SK-N-SH treated with all-trans-retinoic acid at 6 μM for 48 hours (cell line): ENCODE measurements at regions not wholly inside any gene's neighbourhood (a gene's known extent, or its start where the extent isn't known, plus 50 kb on each side); places are given as distances from the start of the nearest gene placed in this dataset.

Experiments
- ATAC-seq: fragments of 200-7000 bp; cut with Tn5 transposase; 3 replicates; pipeline ENCODE4 v1.9.1; 2020; ENCODE audit warnings: mild to moderate bottlenecking, moderate library complexity
- ARNTL ChIP-seq: fragments of 450-650 bp; formaldehyde crosslinking; IDR thresholded peaks from 2 replicates; pipeline ENCODE4 v1.5.0; 2020; ENCODE audit warnings: low read depth, mild to moderate bottlenecking, moderate library complexity, borderline replicate concordance
- BACH2 ChIP-seq: fragments of 250-450 bp; sonication (Bioruptor Pico); IDR thresholded peaks from 2 replicates; pipeline ENCODE4 v1.9.0; 2021; ENCODE audit warnings: mild to moderate bottlenecking, borderline replicate concordance
- CSDC2 ChIP-seq: fragments of 250-450 bp; sonication (Bioruptor Pico); IDR thresholded peaks from 2 replicates; pipeline ENCODE4 v1.5.0; 2020; ENCODE audit warnings: mild to moderate bottlenecking, moderate library complexity
- ESRRG ChIP-seq: fragments of 250-450 bp; sonication (Bioruptor Pico); IDR thresholded peaks from 2 replicates; pipeline ENCODE4 v1.6.1; 2021; ENCODE audit warnings: mild to moderate bottlenecking
- GLIS3 ChIP-seq: fragments of 250-450 bp; sonication (Bioruptor Pico); IDR thresholded peaks from 2 replicates; pipeline ENCODE4 v1.5.0; 2020; ENCODE audit warnings: mild to moderate bottlenecking, moderate library complexity
- ISL1 ChIP-seq: fragments of 250-450 bp; sonication (Bioruptor Pico); IDR thresholded peaks from 2 replicates; pipeline ENCODE4 v2.1.2; 2022; ENCODE audit warnings: mild to moderate bottlenecking, moderate library complexity
- OSR1 ChIP-seq: fragments of 250-450 bp; sonication (Bioruptor Pico); IDR thresholded peaks from 2 replicates; pipeline ENCODE4 v1.8.0; 2022; ENCODE audit warnings: moderate library complexity, mild to moderate bottlenecking, inconsistent platforms
- PPARA ChIP-seq: fragments of 250-450 bp; sonication (Bioruptor Pico); IDR thresholded peaks from 2 replicates; pipeline ENCODE4 v1.5.0; 2020; ENCODE audit warnings: mild to moderate bottlenecking, borderline replicate concordance
- RARB ChIP-seq: fragments of 250-450 bp; sonication (Bioruptor Pico); IDR thresholded peaks from 2 replicates; pipeline ENCODE4 v1.8.0; 2021; ENCODE audit warnings: mild to moderate bottlenecking, moderate library complexity
- TCF4 ChIP-seq: fragments of 250-450 bp; sonication (Bioruptor Pico); IDR thresholded peaks from 2 replicates; pipeline ENCODE4 v1.8.0; 2021; ENCODE audit warnings: mild to moderate bottlenecking, moderate library complexity, borderline replicate concordance
- TOX ChIP-seq: fragments of 250-450 bp; sonication (Bioruptor Pico); IDR thresholded peaks from 2 replicates; pipeline ENCODE4 v1.8.0; 2021; ENCODE audit warnings: mild to moderate bottlenecking, moderate library complexity, borderline replicate concordance
- ZC3H10 ChIP-seq: fragments of 250-450 bp; sonication (Bioruptor Pico); IDR thresholded peaks from 2 replicates; pipeline ENCODE4 v1.5.1; 2021; ENCODE audit warnings: mild to moderate bottlenecking, moderate library complexity
- ZFP30 ChIP-seq: fragments of 450-650 bp; formaldehyde crosslinking; IDR thresholded peaks from 2 replicates; pipeline ENCODE4 v1.5.0; 2022; ENCODE audit warnings: mild to moderate bottlenecking, moderate library complexity
- ZNF565 ChIP-seq: fragments of 450-650 bp; formaldehyde crosslinking; conservative IDR thresholded peaks from 2 replicates; pipeline ENCODE4 v1.5.0; 2020; ENCODE audit warnings: low read depth, mild to moderate bottlenecking, moderate library complexity
- ZNF70 ChIP-seq: fragments of 450-650 bp; formaldehyde crosslinking; IDR thresholded peaks from 2 replicates; pipeline ENCODE4 v1.5.0; 2020; ENCODE audit warnings: mild to moderate bottlenecking, moderate library complexity
- ZNF8 ChIP-seq: fragments of 450-650 bp; formaldehyde crosslinking; IDR thresholded peaks from 2 replicates; pipeline ENCODE4 v1.5.0; 2020; ENCODE audit warnings: mild to moderate bottlenecking, moderate library complexity
- TF ChIP-seq, protein P1 (sequence below): fragments of 250-450 bp; sonication (Bioruptor Pico); IDR thresholded peaks from 2 replicates; pipeline ENCODE4 v1.8.0; 2020; ENCODE audit warnings: mild to moderate bottlenecking, moderate library complexity, borderline replicate concordance
- TF ChIP-seq, protein P2 (sequence below): fragments of 250-450 bp; sonication (Bioruptor Pico); IDR thresholded peaks from 2 replicates; pipeline ENCODE4 v1.8.0; 2021; ENCODE audit warnings: low read depth, mild to moderate bottlenecking, moderate library complexity, borderline replicate concordance
- TF ChIP-seq, protein P3 (sequence below): fragments of 250-450 bp; sonication (Bioruptor Pico); IDR thresholded peaks from 2 replicates; pipeline ENCODE4 v1.5.1; 2020; ENCODE audit warnings: low read depth, mild to moderate bottlenecking, moderate library complexity
- TF ChIP-seq, protein P4 (sequence below): fragments of 250-450 bp; sonication (Bioruptor Pico); IDR thresholded peaks from 2 replicates; pipeline ENCODE4 v1.5.0; 2020; ENCODE audit warnings: mild to moderate bottlenecking, moderate library complexity
- TF ChIP-seq, protein P5 (sequence below): fragments of 250-450 bp; sonication (Bioruptor Pico); IDR thresholded peaks from 2 replicates; pipeline ENCODE4 v1.5.1; 2021; ENCODE audit warnings: mild to moderate bottlenecking, moderate library complexity

DNA sequence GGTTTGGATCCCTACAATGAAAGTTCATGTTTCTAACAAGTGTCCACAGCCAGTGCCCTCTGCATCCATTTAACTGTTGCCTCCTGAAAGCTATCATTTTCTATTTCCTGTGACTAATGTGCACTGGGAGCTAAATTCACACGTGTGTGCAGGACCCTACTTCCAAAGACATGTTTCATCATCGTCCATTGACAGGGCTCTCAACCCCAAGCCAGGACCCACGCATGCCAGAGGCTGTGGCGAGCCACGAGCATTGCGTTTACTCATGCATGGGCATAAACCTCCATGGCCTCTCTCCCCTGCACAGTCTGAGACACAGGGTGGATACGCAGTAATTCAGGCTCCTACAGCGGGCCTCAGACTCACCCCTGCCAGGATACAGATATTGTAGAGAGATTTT lies 153.2 kb downstream of the MAFB start:
- TF ChIP-seq RARB (CRISPR knock-in tag) (no peak), GLIS3 (CRISPR knock-in tag) (no peak), ESRRG (no peak), ZC3H10 (CRISPR knock-in tag) (no peak), ZNF70 (CRISPR knock-in tag) (no peak), ZFP30 (CRISPR knock-in tag) (no peak), TCF4 (CRISPR knock-in tag) (no peak), CSDC2 (CRISPR knock-in tag) (no peak), ISL1 (no peak), ZNF565 (no peak), PPARA (CRISPR knock-in tag) (no peak), OSR1 (CRISPR knock-in tag) (no peak)
- TF ChIP-seq, protein P1, sequence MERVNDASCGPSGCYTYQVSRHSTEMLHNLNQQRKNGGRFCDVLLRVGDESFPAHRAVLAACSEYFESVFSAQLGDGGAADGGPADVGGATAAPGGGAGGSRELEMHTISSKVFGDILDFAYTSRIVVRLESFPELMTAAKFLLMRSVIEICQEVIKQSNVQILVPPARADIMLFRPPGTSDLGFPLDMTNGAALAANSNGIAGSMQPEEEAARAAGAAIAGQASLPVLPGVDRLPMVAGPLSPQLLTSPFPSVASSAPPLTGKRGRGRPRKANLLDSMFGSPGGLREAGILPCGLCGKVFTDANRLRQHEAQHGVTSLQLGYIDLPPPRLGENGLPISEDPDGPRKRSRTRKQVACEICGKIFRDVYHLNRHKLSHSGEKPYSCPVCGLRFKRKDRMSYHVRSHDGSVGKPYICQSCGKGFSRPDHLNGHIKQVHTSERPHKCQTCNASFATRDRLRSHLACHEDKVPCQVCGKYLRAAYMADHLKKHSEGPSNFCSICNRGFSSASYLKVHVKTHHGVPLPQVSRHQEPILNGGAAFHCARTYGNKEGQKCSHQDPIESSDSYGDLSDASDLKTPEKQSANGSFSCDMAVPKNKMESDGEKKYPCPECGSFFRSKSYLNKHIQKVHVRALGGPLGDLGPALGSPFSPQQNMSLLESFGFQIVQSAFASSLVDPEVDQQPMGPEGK, result no peak
- TF ChIP-seq, protein P2, sequence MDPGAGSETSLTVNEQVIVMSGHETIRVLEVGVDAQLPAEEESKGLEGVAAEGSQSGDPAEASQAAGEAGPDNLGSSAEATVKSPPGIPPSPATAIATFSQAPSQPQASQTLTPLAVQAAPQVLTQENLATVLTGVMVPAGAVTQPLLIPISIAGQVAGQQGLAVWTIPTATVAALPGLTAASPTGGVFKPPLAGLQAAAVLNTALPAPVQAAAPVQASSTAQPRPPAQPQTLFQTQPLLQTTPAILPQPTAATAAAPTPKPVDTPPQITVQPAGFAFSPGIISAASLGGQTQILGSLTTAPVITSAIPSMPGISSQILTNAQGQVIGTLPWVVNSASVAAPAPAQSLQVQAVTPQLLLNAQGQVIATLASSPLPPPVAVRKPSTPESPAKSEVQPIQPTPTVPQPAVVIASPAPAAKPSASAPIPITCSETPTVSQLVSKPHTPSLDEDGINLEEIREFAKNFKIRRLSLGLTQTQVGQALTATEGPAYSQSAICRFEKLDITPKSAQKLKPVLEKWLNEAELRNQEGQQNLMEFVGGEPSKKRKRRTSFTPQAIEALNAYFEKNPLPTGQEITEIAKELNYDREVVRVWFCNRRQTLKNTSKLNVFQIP, result no peak
- TF ChIP-seq, protein P3, sequence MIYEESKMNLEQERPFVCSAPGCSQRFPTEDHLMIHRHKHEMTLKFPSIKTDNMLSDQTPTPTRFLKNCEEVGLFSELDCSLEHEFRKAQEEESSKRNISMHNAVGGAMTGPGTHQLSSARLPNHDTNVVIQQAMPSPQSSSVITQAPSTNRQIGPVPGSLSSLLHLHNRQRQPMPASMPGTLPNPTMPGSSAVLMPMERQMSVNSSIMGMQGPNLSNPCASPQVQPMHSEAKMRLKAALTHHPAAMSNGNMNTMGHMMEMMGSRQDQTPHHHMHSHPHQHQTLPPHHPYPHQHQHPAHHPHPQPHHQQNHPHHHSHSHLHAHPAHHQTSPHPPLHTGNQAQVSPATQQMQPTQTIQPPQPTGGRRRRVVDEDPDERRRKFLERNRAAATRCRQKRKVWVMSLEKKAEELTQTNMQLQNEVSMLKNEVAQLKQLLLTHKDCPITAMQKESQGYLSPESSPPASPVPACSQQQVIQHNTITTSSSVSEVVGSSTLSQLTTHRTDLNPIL (CRISPR knock-in tag), result no peak
- TF ChIP-seq, protein P4, sequence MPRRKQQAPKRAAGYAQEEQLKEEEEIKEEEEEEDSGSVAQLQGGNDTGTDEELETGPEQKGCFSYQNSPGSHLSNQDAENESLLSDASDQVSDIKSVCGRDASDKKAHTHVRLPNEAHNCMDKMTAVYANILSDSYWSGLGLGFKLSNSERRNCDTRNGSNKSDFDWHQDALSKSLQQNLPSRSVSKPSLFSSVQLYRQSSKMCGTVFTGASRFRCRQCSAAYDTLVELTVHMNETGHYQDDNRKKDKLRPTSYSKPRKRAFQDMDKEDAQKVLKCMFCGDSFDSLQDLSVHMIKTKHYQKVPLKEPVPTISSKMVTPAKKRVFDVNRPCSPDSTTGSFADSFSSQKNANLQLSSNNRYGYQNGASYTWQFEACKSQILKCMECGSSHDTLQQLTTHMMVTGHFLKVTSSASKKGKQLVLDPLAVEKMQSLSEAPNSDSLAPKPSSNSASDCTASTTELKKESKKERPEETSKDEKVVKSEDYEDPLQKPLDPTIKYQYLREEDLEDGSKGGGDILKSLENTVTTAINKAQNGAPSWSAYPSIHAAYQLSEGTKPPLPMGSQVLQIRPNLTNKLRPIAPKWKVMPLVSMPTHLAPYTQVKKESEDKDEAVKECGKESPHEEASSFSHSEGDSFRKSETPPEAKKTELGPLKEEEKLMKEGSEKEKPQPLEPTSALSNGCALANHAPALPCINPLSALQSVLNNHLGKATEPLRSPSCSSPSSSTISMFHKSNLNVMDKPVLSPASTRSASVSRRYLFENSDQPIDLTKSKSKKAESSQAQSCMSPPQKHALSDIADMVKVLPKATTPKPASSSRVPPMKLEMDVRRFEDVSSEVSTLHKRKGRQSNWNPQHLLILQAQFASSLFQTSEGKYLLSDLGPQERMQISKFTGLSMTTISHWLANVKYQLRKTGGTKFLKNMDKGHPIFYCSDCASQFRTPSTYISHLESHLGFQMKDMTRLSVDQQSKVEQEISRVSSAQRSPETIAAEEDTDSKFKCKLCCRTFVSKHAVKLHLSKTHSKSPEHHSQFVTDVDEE, result no peak
- TF ChIP-seq, all 23 proteins: peak for 0

DNA sequence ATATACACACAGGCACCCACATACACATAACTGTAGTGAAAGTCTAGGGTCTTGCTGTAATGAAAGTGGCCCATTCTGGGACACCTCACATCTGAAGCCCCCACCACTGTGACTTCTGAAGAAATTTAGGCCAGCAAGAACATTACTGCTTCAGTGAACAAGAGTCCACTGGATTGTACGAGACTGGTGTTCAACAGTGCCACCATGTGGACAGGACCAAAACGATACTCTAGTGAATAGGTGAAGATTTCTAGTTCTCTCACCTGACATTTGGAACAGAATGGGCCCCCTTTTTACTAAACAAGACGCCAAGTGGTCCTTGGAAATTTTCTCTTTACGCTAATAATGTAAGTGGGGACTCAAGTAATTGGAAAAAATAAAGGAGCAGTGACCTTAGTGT lies 156.9 kb downstream of the MAFB start:
- no peak for TF ChIP-seq OSR1 (CRISPR knock-in tag)
- no peak for ATAC-seq

More for the DNA sequence above, 153.2 kb downstream of the MAFB start:
- ATAC-seq, result no peak

DNA sequence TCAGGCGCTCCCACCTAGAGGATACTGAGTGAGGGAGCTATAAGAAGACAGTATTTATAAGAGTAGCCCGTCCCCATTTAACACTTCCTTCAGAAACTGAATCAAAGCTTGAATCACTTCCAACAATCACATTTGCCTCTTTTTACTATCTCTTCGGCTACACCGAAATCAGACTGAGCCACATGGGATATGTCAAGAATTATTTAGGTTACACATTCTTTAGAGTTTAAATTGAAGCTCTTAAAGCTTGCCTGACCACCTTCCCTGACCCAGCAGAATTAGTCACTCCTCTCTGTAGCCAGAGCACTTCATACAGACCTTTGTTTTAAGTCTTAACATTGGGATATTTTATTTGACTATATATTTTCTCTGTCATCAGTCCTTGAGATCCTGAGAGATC lies 163.7 kb downstream of the MAFB start:
- TF ChIP-seq, protein P5, sequence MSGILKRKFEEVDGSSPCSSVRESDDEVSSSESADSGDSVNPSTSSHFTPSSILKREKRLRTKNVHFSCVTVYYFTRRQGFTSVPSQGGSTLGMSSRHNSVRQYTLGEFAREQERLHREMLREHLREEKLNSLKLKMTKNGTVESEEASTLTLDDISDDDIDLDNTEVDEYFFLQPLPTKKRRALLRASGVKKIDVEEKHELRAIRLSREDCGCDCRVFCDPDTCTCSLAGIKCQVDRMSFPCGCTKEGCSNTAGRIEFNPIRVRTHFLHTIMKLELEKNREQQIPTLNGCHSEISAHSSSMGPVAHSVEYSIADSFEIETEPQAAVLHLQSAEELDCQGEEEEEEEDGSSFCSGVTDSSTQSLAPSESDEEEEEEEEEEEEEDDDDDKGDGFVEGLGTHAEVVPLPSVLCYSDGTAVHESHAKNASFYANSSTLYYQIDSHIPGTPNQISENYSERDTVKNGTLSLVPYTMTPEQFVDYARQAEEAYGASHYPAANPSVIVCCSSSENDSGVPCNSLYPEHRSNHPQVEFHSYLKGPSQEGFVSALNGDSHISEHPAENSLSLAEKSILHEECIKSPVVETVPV, result no peak
- peak; percentile 38; the same call in 1 of the 2 replicates for TF ChIP-seq ISL1
- TF ChIP-seq, all 23 proteins: peak for 1
- no peak for ATAC-seq

DNA sequence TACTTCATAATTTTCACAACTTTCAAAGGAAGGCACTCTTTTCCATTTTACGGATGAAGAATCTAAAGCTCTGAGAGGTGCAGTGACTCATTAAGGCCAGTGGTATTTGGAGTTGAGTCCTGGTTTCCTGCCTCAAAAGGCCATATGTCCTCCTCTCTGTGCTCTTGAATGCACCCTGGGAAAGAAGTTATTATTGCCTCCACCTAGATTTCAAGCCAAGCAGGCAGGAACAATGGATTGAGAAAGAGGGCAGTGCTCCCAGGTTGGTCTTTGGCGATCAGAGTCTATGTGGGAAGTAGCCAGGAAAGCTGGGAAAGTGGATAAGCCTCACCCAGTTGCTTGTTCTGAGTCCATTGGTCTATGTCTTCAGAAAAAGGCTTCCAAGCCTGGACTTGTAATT lies 165.0 kb downstream of the MAFB start:
- no peak for ATAC-seq
- TF ChIP-seq, protein P4, result no peak
- TF ChIP-seq BACH2 (CRISPR knock-in tag), result no peak
- TF ChIP-seq, protein P5, result no peak
- no peak for TF ChIP-seq PPARA (CRISPR knock-in tag)
- no peak for TF ChIP-seq RARB (CRISPR knock-in tag)
- TF ChIP-seq ZC3H10 (CRISPR knock-in tag), result no peak
- TF ChIP-seq CSDC2 (CRISPR knock-in tag), result no peak
- TF ChIP-seq ZNF70 (CRISPR knock-in tag), result no peak
- TF ChIP-seq ESRRG, result no peak
- TF ChIP-seq TCF4 (CRISPR knock-in tag), result no peak
- no peak for TF ChIP-seq ARNTL (CRISPR knock-in tag)
- TF ChIP-seq, protein P3 (CRISPR knock-in tag), result no peak
- no peak for TF ChIP-seq GLIS3 (CRISPR knock-in tag)
- TF ChIP-seq OSR1 (CRISPR knock-in tag), result no peak
- TF ChIP-seq ZNF8, result no peak
- no peak for TF ChIP-seq TOX (CRISPR knock-in tag)
- no peak for TF ChIP-seq ZNF565
